H9 (cell line): ENCODE measurements at regions not wholly inside any gene's neighbourhood (a gene's known extent, or its start where the extent isn't known, plus 50 kb on each side); places are given as distances from the start of the nearest gene placed in this dataset.

Experiments used
- DNase-seq: peaks from one replicate; pipeline ENCODE4 v3.0.0-alpha.2; 2017
- H2AFZ ChIP-seq: one replicate; pipeline ENCODE4 v1.6.1; 2013; ENCODE audit warnings: mild to moderate bottlenecking, low read length, control low read depth, moderate library complexity
- H2AK5ac ChIP-seq: 2 replicates; pipeline ENCODE4 v1.6.1; 2013; ENCODE audit warnings: low read length, control low read depth, mixed read lengths; ENCODE audit not compliant: insufficient read length
- H2BK120ac ChIP-seq: one replicate; pipeline ENCODE4 v1.6.1; 2013; ENCODE audit warnings: low read depth, mild to moderate bottlenecking, low read length, control low read depth, inconsistent platforms; ENCODE audit not compliant: poor library complexity, severe bottlenecking
- H2BK12ac ChIP-seq: 2 replicates; pipeline ENCODE4 v1.6.1; 2013; ENCODE audit warnings: low read length, control low read depth, mixed read lengths, low read depth; ENCODE audit not compliant: insufficient read length
- H2BK15ac ChIP-seq: 2 replicates; pipeline ENCODE4 v1.6.1; 2013; ENCODE audit warnings: low read depth, low read length, control low read depth
- H2BK20ac ChIP-seq: one replicate; pipeline ENCODE4 v1.6.1; 2013; ENCODE audit warnings: low read depth, mild to moderate bottlenecking, low read length, control low read depth, inconsistent platforms; ENCODE audit not compliant: poor library complexity, severe bottlenecking
- H2BK5ac ChIP-seq: 2 replicates; pipeline ENCODE4 v1.6.1; 2013; ENCODE audit warnings: low read length, control low read depth, mixed read lengths; ENCODE audit not compliant: insufficient read length
- H3K14ac ChIP-seq: 2 replicates; pipeline ENCODE4 v1.6.1; 2013; ENCODE audit warnings: low read length, control low read depth; ENCODE audit not compliant: insufficient read depth
- H3K18ac ChIP-seq: 2 replicates; pipeline ENCODE4 v1.6.1; 2013; ENCODE audit warnings: low read depth, mild to moderate bottlenecking, mixed read lengths, low read length, control low read depth; ENCODE audit not compliant: insufficient read length
- H3K23ac ChIP-seq: 2 replicates; pipeline ENCODE4 v1.6.1; 2013; ENCODE audit warnings: low read length, control low read depth, mixed read lengths, low read depth; ENCODE audit not compliant: insufficient read length
- H3K23me2 ChIP-seq: 2 replicates; pipeline ENCODE4 v1.6.1; 2013; ENCODE audit warnings: low read depth, mild to moderate bottlenecking, mixed read lengths, low read length, control low read depth; ENCODE audit not compliant: insufficient read length, poor library complexity, severe bottlenecking
- H3K27ac ChIP-seq: 2 replicates; pipeline ENCODE4 v1.5.1; 2013; ENCODE audit warnings: low read length, control low read depth, mixed read lengths, low read depth; ENCODE audit not compliant: insufficient read length
- H3K27me3 ChIP-seq: 2 replicates; pipeline ENCODE4 v1.6.1; 2013; ENCODE audit warnings: low read length, control low read depth, inconsistent platforms; ENCODE audit not compliant: insufficient read depth
- H3K4ac ChIP-seq: 2 replicates; pipeline ENCODE4 v1.6.1; 2013; ENCODE audit warnings: low read depth, mild to moderate bottlenecking, control low read depth, inconsistent platforms, low read length, moderate library complexity
- H3K4me1 ChIP-seq: 2 replicates; pipeline ENCODE4 v1.6.1; 2013; ENCODE audit warnings: low read length, control low read depth, inconsistent platforms; ENCODE audit not compliant: insufficient read depth
- H3K4me2 ChIP-seq: 2 replicates; pipeline ENCODE4 v1.6.1; 2013; ENCODE audit warnings: low read length, control low read depth, mixed read lengths; ENCODE audit not compliant: insufficient read length, insufficient read depth
- H3K56ac ChIP-seq: 2 replicates; pipeline ENCODE4 v1.6.1; 2013; ENCODE audit warnings: low read depth, mild to moderate bottlenecking, mixed read lengths, low read length, control low read depth; ENCODE audit not compliant: insufficient read length
- H3K79me1 ChIP-seq: 2 replicates; pipeline ENCODE4 v1.6.1; 2013; ENCODE audit warnings: low read depth, mild to moderate bottlenecking, moderate library complexity, low read length, control low read depth, inconsistent platforms; ENCODE audit not compliant: insufficient read depth, poor library complexity, severe bottlenecking
- H3K79me2 ChIP-seq: 2 replicates; pipeline ENCODE4 v1.6.1; 2013; ENCODE audit warnings: low read length, control low read depth, inconsistent platforms; ENCODE audit not compliant: insufficient read depth
- H3K9ac ChIP-seq: 2 replicates; pipeline ENCODE4 v1.6.1; 2013; ENCODE audit warnings: low read length, control low read depth, mixed read lengths; ENCODE audit not compliant: insufficient read length; ENCODE audit errors: extremely low read depth
- H3K9me3 ChIP-seq: one replicate; pipeline ENCODE4 v1.6.1; 2013; ENCODE audit warnings: low read depth, low read length, inconsistent platforms; ENCODE audit not compliant: control insufficient read depth
- H3T11ph ChIP-seq: one replicate; pipeline ENCODE4 v1.6.1; 2013; ENCODE audit warnings: mild to moderate bottlenecking, low read length, control low read depth, inconsistent platforms
- H4K20me1 ChIP-seq: one replicate; pipeline ENCODE4 v1.6.1; 2013; ENCODE audit not compliant: control insufficient read depth, insufficient read length, insufficient read depth
- H4K5ac ChIP-seq: 2 replicates; pipeline ENCODE4 v1.6.1; 2013; ENCODE audit warnings: low read depth, mild to moderate bottlenecking, mixed read lengths, low read length, control low read depth; ENCODE audit not compliant: insufficient read length
- H4K8ac ChIP-seq: replicated peaks from 2 replicates; pipeline ENCODE4 v1.6.1; 2013; ENCODE audit warnings: low read length, control low read depth, mixed read lengths, low read depth; ENCODE audit not compliant: insufficient read length
- H4K91ac ChIP-seq: 2 replicates; pipeline ENCODE4 v1.6.1; 2013; ENCODE audit warnings: low read depth, mild to moderate bottlenecking, moderate library complexity, mixed read lengths, low read length, control low read depth; ENCODE audit not compliant: insufficient read length
- H3K27ac Mint-ChIP-seq, 3 experiments: 2 replicates in 2 of 3; 3 replicates in 1 of 3; pipeline ENCODE4 v1.8.0; 2020 to 2021; ENCODE audit warnings: mixed read lengths in 3 of 3, mild to moderate bottlenecking in 1 of 3, moderate library complexity in 1 of 3
- H3K27me3 Mint-ChIP-seq: 2 replicates; pipeline ENCODE4 v1.8.0; 2021; ENCODE audit warnings: low read depth, mild to moderate bottlenecking, moderate library complexity, mixed read lengths
- H3K36me3 Mint-ChIP-seq, 3 experiments: 2 replicates in 2 of 3; 3 replicates in 1 of 3; pipeline ENCODE4 v1.8.0; 2020 to 2021; ENCODE audit warnings: low read depth in 3 of 3, mixed read lengths in 3 of 3; ENCODE audit not compliant: insufficient read depth in 1 of 3
- H3K4me1 Mint-ChIP-seq, 2 experiments: 2 replicates each; pipeline ENCODE4 v1.8.0; 2020; ENCODE audit warnings: mixed read lengths in 2 of 2
- H3K4me3 Mint-ChIP-seq, 2 experiments: 2 replicates in 1 of 2; 3 replicates in 1 of 2; pipeline ENCODE4 v1.8.0; 2020 to 2021; ENCODE audit warnings: mild to moderate bottlenecking in 2 of 2, mixed read lengths in 2 of 2, moderate library complexity in 1 of 2
- H3K9me3 Mint-ChIP-seq, 2 experiments: 2 replicates in 1 of 2; 3 replicates in 1 of 2; pipeline ENCODE4 v1.8.0; 2020; ENCODE audit warnings: mild to moderate bottlenecking in 2 of 2, mixed read lengths in 2 of 2, moderate library complexity in 1 of 2
- WGBS: extraction: QIAGEN DNeasy Blood & Tissue Kit; methylation state at CpG from one replicate; pipeline ENCODE4 v1.1.7; 2013; ENCODE audit warnings: missing lambda C conversion rate, low lambda C conversion rate, mixed read lengths; ENCODE audit not compliant: insufficient read length; ENCODE audit errors: extremely low coverage; 5-methylcytosine and 5-hydroxymethylcytosine counted together
- TF ChIP-seq, protein P1 (sequence below): fragments of 200-600 bp; sonication (generic); conservative IDR thresholded peaks from 3 replicates; pipeline ENCODE4 v1.8.0; 2021; ENCODE audit warnings: antibody characterized with exemption, mild to moderate bottlenecking

GRCh38 chr2:182650704-182651103, 65.4 kb upstream of the DNAJC10 start:
- Mint-ChIP-seq H3K27me3 (no peaks in the 10 kb centered on the region), H3K36me3 (no peaks in the 10 kb centered on the region), H3K4me1 (peaks cover 6 to 7% of the 10 kb centered on the region in 2 experiments), H3K4me3 (no peak overlapping the region), H3K9me3 (no peaks in the 10 kb centered on the region), H3K27ac (no peak overlapping the region)
- Histone ChIP-seq H4K20me1 (no peaks in the 10 kb centered on the region), H3K4ac (no peak overlapping the region), H3K9me3 (no peaks in the 10 kb centered on the region), H3K14ac (no peak overlapping the region), H3K27ac (no peak overlapping the region), H3K56ac (no peak overlapping the region), H2BK12ac (no peak overlapping the region), H2BK20ac (no peak overlapping the region), H3K27me3 (no peaks in the 10 kb centered on the region), H4K91ac (no peak overlapping the region), H3T11ph (no peak overlapping the region), H3K4me2 (no peak overlapping the region), H3K23ac (no peak overlapping the region), H2BK15ac (no peak overlapping the region), H3K79me2 (no peaks in the 10 kb centered on the region), H4K5ac (no peak overlapping the region), H3K79me1 (no peaks in the 10 kb centered on the region), H2BK5ac (no peak overlapping the region), H4K8ac (no peak overlapping the region), H3K23me2 (no peaks in the 10 kb centered on the region), H2AFZ (no peak overlapping the region), H3K18ac (no peak overlapping the region), H2AK5ac (no peak overlapping the region), H2BK120ac (no peak overlapping the region), H3K4me1 (no peaks in the 10 kb centered on the region), H3K9ac (no peak overlapping the region)
- TF ChIP-seq, protein P1, sequence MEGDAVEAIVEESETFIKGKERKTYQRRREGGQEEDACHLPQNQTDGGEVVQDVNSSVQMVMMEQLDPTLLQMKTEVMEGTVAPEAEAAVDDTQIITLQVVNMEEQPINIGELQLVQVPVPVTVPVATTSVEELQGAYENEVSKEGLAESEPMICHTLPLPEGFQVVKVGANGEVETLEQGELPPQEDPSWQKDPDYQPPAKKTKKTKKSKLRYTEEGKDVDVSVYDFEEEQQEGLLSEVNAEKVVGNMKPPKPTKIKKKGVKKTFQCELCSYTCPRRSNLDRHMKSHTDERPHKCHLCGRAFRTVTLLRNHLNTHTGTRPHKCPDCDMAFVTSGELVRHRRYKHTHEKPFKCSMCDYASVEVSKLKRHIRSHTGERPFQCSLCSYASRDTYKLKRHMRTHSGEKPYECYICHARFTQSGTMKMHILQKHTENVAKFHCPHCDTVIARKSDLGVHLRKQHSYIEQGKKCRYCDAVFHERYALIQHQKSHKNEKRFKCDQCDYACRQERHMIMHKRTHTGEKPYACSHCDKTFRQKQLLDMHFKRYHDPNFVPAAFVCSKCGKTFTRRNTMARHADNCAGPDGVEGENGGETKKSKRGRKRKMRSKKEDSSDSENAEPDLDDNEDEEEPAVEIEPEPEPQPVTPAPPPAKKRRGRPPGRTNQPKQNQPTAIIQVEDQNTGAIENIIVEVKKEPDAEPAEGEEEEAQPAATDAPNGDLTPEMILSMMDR = peak; percentile 65
- no CpG with 5 or more reads among the region's 4 CpGs for WGBS
- DNase-seq = no peak
